Gastrocnemius medialis (tissue), 4 donors: ENCODE measurements at regions not wholly inside any gene's neighbourhood (a gene's known extent, or its start where the extent isn't known, plus 50 kb on each side); places are given as distances from the start of the nearest gene placed in this dataset.

Experiments
- ATAC-seq, 2 donors: fragments of 150-250 bp; one replicate each; pipeline ENCODE4 v1.9.1; 2016
- DNase-seq, 2 donors: peaks; one replicate each; pipeline ENCODE4 v3.0.0-alpha.2; 2019
- H3K27ac ChIP-seq, 4 donors: fragments of 200-600 bp; sonication (generic); 1 replicate in 1 of 4; 2 replicates in 3 of 4; pipeline ENCODE4 v1.5.1; 2016 to 2018; ENCODE audit warnings: mild to moderate bottlenecking in 2 of 4, moderate library complexity in 1 of 4
- H3K27me3 ChIP-seq, 3 donors: fragments of 200-600 bp; sonication (generic) in 2 of 3; 1 replicate in 1 of 3; 2 replicates in 2 of 3; pipeline versions ENCODE4 v1.5.1 to v1.6.0; 2016 to 2019; ENCODE audit warnings: mild to moderate bottlenecking in 1 of 3, moderate library complexity in 1 of 3
- H3K36me3 ChIP-seq, 2 donors: fragments of 200-600 bp; sonication (generic) in 1 of 2; one replicate each; pipeline ENCODE4 v1.5.1; 2017 to 2018
- H3K4me1 ChIP-seq, 2 donors: fragments of 200-600 bp; sonication (generic) in 1 of 2; one replicate each; pipeline ENCODE4 v1.5.1; 2016 to 2017; ENCODE audit warnings: mild to moderate bottlenecking in 2 of 2
- H3K4me3 ChIP-seq, 4 donors: fragments of 200-600 bp; sonication (generic) in 3 of 4; 1 replicate in 1 of 4; 2 replicates in 3 of 4; pipeline ENCODE4 v1.5.1; 2016 to 2019; ENCODE audit warnings: mild to moderate bottlenecking in 2 of 4
- H3K9me3 ChIP-seq, 3 donors: fragments of 200-600 bp; sonication (generic) in 2 of 3; 1 replicate in 1 of 3; 2 replicates in 2 of 3; pipeline ENCODE4 v1.5.1; 2016 to 2019
- CTCF ChIP-seq, 5 experiments: fragments of 450-650 bp in 3 of 5; fragments of 200-600 bp in 2 of 5; sonication (generic) in 2 of 5; IDR thresholded peaks in 4 of 5; conservative IDR thresholded peaks in 1 of 5; 1 replicate in 4 of 5; 2 replicates in 1 of 5; pipeline ENCODE4 v1.5.1; 2016 to 2019; ENCODE audit warnings: antibody characterized with exemption in 5 of 5, mild to moderate bottlenecking in 3 of 5, moderate library complexity in 3 of 5
- POLR2A ChIP-seq, 2 donors: fragments of 450-650 bp; IDR thresholded peaks; one replicate each; pipeline ENCODE4 v1.6.1; 2017; ENCODE audit warnings: antibody characterized with exemption in 2 of 2, mild to moderate bottlenecking in 2 of 2, moderate library complexity in 2 of 2
- in situ Hi-C, 4 donors: fragments of 200-750 bp; cut with MboI; loops; one replicate each; pipeline versions ENCODE4 v1.15.0 to v1.8.0; 2017; ENCODE audit warnings: low sequenced_read_pairs in 4 of 4
- intact Hi-C: fragments of 100-400 bp; cut with DNase I; formaldehyde crosslinking; loops from one replicate; pipeline ENCODE4 v1.15.1; 2023; ENCODE audit warnings: low total_unique reads

GRCh38 chr1:169031566-169032224, 74.8 kb upstream of the ATP1B1 start:
- H3K27me3 ChIP-seq, result no peaks in the 10 kb centered on the region
- intact Hi-C loops (no loop called here), in situ Hi-C loops (no loop called here)
- no peak overlapping the region for H3K27ac ChIP-seq
- no peak for TF ChIP-seq CTCF (IDR thresholded peaks at IDR 0.05 in 4 of 5, conservative IDR thresholded peaks at IDR 0.05 in 1 of 5)
- no peak for TF ChIP-seq POLR2A (IDR thresholded peaks at IDR 0.05)
- no peaks in the 10 kb centered on the region for H3K9me3 ChIP-seq
- H3K36me3 ChIP-seq, result no peaks in the 10 kb centered on the region
- no peak overlapping the region for H3K4me3 ChIP-seq
- H3K4me1 ChIP-seq, result peaks cover 0 to 3% of the 10 kb centered on the region in 2 donors
- ATAC-seq, result peak in 1 of 2 donors; percentile 19
- DNase-seq, result no peak

GRCh38 chr1:169041366-169041765, 65.1 kb upstream of the ATP1B1 start:
- Histone ChIP-seq H3K27me3 (no peaks in the 10 kb centered on the region), H3K4me3 (no peak overlapping the region), H3K9me3 (no peaks in the 10 kb centered on the region), H3K4me1 (peaks cover 0 to 14% of the 10 kb centered on the region in 2 donors), H3K27ac (no peak overlapping the region), H3K36me3 (no peaks in the 10 kb centered on the region)
- in situ Hi-C loops (no loop called here), intact Hi-C loops (no loop called here)
- no peak for TF ChIP-seq CTCF (IDR thresholded peaks at IDR 0.05 in 4 of 5, conservative IDR thresholded peaks at IDR 0.05 in 1 of 5)
- no peak for TF ChIP-seq POLR2A (IDR thresholded peaks at IDR 0.05)
- ATAC-seq (no peak), DNase-seq (no peak)

- Histone ChIP-seq H3K27me3 (no peaks in the 10 kb centered on the region), H3K36me3 (no peaks in the 10 kb centered on the region), H3K4me3 (no peak overlapping the region), H3K4me1 (peaks cover 0 to 14% of the 10 kb centered on the region in 2 donors), H3K27ac (no peak overlapping the region), H3K9me3 (no peaks in the 10 kb centered on the region)
- ATAC-seq, result peak; percentile 33 to 36
- TF ChIP-seq CTCF (IDR thresholded peaks at IDR 0.05 in 4 of 5, conservative IDR thresholded peaks at IDR 0.05 in 1 of 5), result no peak
- TF ChIP-seq POLR2A (IDR thresholded peaks at IDR 0.05), result no peak
- in situ Hi-C loops, result no loop called here
- no peak for DNase-seq
- intact Hi-C loops, result no loop called here
These were observed 64.1 kb upstream of the ATP1B1 start for GRCh38 chr1:169042377-169042776.

GRCh38 chr1:169043823-169044222, 62.7 kb upstream of the ATP1B1 start:
- no peak for DNase-seq
- TF ChIP-seq CTCF (IDR thresholded peaks at IDR 0.05 in 4 of 5, conservative IDR thresholded peaks at IDR 0.05 in 1 of 5) (no peak), POLR2A (IDR thresholded peaks at IDR 0.05) (no peak)
- Histone ChIP-seq H3K4me3 (no peak overlapping the region), H3K9me3 (no peaks in the 10 kb centered on the region), H3K4me1 (peaks cover 0 to 14% of the 10 kb centered on the region in 2 donors), H3K27me3 (no peaks in the 10 kb centered on the region), H3K27ac (no peak overlapping the region), H3K36me3 (no peaks in the 10 kb centered on the region)
- intact Hi-C loops (no loop called here), in situ Hi-C loops (no loop called here)
- ATAC-seq, result no peak

- intact Hi-C loops, result no loop called here
- Histone ChIP-seq H3K4me3 (no peak overlapping the region), H3K9me3 (no peaks in the 10 kb centered on the region), H3K27me3 (no peaks in the 10 kb centered on the region), H3K4me1 (peaks cover 0 to 14% of the 10 kb centered on the region in 2 donors), H3K27ac (no peak overlapping the region), H3K36me3 (no peaks in the 10 kb centered on the region)
- in situ Hi-C loops, result no loop called here
- no peak for ATAC-seq
- no peak for DNase-seq
- no peak for TF ChIP-seq CTCF (IDR thresholded peaks at IDR 0.05 in 4 of 5, conservative IDR thresholded peaks at IDR 0.05 in 1 of 5)
- TF ChIP-seq POLR2A (IDR thresholded peaks at IDR 0.05), result no peak
These were observed 62.2 kb upstream of the ATP1B1 start for GRCh38 chr1:169044296-169044695.
